HG02840 (cell line): ENCODE measurements at regions not wholly inside any gene's neighbourhood (a gene's known extent, or its start where the extent isn't known, plus 50 kb on each side); places are given as distances from the start of the nearest gene placed in this dataset.
"Not testable (repeated sequence)": the region's sequence is repeated elsewhere in the genome, so short reads cannot be mapped to it uniquely, and the experiment has no call there.

ENCODE experiments used
- ATAC-seq: cut with Tn5 transposase; IDR thresholded peaks from one replicate; pipeline ENCODE4 v1.9.1; 2021; ENCODE audit warnings: mild to moderate bottlenecking, moderate library complexity, moderate number of reproducible peaks; ENCODE audit not compliant: unreplicated experiment, low FRiP score

DNA sequence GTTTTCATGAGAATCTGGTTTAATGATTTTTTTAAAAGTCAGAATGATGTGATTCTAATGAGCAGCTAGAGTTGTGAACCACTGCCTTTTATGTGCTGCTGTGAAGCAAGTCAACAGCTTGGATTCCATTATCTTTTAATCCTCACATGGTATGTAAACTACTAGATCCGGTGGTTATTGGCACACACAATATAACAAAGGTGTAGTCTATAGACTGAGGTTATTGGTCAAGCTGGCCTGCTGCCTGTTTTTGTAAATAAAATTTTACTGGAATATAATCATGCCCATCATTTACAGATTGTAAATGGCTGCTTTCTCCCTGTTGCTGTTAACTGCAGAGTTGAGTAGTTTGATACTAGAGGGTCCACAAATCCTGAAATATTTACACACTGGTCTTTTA lies 103.1 kb downstream of the OTOL1 start:
- no peak for ATAC-seq

DNA sequence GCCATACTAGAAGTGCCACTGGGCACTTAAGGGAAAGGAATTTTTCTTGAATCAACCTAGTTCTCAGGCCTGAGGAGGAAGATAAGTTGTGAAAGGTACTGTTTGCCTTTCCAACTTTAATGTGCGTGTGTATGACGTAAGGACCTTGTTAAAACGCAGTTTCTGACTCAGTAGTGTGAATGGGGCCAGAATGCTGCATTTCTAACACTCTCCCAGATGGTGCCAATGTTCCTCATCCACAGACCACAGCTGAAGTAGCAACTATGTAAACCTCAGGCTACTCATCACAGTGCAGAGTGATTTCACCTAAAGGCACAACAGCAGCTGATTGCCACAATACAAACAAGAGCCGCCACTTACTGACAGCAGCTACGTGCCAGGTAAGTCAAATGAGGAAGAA lies 103.6 kb downstream of the OTOL1 start:
- no peak for ATAC-seq

DNA sequence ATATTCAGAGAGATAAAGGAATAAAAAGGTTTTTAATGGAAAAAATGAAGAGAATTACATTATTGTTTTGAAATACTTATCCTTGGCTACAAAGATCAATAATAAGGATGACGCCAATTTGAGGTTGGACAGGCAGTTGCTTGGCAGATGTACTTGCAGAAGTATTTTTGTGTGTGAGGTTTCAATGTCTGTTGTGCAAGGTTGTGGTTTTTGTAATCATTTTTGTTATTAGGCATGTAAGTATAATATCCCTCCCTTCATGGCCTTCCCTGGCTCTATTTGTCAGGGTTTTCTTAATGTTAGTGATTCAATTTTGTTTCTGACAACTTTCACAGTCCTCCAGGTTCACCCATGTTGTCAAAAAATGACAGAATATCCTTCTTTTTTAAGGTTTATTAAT lies 105.9 kb downstream of the OTOL1 start:
- no peak for ATAC-seq

DNA sequence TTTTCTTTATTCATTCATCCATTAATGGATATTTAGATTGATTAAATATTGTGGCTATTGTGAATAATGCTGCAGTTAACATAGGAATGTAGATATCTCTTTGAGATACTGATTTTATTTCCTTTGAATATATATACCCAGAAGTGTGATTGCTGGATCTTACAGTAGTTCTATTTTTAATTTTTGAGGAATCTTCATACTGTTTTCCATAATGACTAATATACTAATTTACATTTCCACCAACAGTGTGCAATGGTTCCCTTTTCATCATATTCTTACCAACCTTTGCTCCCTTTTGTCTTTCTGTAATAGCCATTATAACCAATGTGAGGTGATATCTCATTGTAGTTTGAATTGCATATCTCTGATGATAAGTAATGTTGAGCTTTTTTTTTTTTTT lies 106.3 kb downstream of the OTOL1 start:
- ATAC-seq, result no peak

DNA sequence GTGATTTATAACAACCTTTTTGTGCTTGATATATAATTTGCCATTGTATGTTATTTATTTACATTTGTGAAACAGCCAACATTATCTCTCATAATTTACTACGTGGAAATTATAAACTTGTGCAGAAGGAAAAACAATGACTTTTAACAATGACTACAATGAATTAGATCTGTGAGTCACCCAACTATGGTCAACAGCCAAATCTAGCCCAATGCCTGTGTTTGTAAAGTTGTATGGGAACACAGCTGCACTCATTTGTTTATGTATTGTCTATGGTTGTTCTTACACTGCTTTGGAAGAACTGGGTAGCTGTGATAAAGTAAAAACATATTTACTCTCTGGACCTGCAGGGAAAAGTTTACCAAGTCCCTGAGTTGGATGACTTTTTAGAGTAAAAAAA lies 110.4 kb downstream of the OTOL1 start:
- no peak for ATAC-seq

DNA sequence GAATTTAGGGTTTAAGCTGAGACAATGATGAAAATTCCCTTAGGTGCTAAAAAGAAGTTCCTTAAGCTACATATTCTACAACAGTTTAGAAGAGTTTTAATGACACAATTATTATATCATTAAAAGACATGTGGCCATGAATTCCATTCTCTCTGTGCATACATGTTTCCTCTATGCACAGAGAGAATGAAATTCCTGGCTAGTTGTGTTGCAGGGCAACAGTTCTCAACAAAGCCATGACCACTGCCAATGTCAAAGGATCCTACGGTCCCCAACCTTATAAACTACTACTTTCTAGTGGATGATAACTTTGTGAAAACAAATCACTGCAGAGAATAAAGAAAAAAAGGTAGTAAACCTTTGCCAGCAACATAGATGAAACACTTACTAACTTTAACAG lies 122.7 kb downstream of the OTOL1 start:
- ATAC-seq, result no peak

DNA sequence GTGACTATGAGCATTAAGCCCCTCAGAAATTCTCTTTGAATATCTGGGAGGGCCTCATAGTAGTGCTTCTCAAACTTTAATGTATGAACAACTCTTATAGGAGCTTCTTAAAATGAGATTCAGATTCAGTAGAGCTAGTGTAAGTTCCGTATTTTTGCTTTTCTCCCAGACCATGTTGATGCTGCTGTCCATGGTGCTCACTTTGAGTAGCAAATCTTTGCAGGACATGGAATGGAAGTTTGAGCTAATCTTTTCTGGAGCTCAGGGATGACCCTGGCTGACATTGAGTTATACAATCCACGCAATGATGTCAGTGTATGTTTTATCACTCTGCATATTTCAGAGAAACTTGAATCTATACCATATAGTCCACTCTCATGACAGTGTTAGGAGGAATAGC lies 134.2 kb downstream of the OTOL1 start:
- ATAC-seq, result no peak

DNA sequence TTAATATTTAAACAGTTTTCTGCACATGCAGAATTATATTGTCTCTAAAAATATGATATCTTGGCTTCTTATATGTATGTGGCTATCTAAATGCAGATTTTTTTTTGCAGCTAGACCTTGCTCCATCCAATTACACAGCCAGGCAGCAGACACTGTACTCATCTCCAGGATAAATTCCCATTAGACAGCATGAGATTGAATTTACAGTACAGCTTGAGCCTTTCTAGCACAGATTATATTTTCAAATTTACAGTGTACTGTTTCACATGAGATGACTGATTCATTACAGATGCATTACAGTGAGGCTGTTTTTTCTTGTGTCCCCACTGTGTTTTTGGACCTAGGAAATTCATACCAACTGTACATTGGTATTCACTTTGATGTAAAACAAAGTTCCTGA lies 134.9 kb downstream of the OTOL1 start:
- ATAC-seq, result no peak

DNA sequence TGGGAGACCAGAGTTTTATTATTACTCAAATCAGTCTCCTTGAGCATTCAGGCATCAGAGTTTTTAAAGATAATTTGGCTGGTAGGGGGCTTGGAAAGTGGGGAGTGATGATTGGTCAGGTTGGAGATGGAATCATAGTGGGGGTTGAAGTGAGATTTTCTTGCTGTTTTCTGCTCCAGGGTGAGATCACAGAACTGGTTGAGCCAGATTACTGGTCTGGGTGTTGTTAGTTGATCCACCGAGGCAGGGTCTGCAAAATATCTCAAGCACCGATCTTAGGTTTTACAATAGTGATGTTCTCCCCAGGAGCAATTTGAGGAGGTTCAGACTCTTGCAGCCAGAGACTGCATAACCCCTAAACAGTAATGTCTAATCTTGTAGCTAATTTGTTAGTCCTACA lies 141.0 kb downstream of the OTOL1 start:
- ATAC-seq, result no peak

DNA sequence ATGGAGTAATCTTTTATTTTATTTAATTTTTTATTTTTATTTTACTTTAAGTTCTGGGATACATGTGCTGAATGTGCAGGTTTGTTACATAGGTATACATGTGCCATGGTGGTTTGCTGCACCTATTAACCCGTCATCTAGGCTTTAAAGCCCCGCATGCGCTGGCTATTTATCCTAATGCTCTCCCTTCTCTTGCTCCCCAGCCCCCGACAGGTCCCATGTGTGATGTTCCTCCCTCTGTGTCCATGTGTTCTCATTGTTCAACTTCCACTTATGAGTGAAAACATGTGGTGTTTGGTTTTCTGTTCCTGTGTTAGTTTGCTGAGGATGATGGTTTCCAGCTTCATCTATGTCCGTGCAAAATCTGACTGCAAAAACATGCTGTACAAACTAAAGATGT lies 142.5 kb downstream of the OTOL1 start:
- ATAC-seq, result not testable (repeated sequence)

DNA sequence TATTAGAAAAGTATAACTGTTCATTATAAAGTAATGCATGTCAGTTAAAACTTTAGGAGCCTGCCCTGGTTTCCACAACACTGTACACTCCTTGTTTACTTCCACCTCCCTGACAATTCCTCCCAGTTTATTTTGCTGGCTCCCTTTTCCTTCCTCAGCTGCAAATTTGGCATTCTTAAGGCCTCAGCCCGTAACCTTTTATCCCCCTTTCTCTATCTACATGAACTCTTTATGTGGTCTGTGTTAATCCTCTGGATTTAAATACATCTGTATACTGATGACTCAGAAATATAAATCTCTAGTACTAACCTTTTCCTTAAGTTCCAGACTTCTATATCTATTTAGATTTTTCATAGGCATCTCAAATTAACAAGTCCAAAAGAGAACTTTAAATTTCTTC lies 143.6 kb downstream of the OTOL1 start:
- no peak for ATAC-seq

DNA sequence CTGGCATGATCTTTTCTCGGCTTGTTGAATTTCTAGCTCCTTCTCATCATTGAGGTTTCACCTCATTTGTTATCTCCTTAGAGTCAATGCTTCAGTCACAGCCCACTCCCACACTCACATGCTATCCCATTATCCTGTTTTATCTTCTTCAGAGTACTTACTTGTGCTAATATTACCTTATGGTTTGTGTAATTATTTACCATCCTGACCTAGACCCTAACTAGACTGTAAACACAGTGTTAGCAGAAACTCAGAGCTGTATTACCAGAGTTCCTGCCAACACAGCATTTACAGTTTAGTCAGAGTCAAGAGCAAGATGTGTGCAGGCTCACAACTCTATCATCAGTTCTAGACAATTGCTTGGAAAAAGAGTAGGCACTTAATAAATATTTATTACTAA lies 144.7 kb downstream of the OTOL1 start:
- ATAC-seq, result no peak

DNA sequence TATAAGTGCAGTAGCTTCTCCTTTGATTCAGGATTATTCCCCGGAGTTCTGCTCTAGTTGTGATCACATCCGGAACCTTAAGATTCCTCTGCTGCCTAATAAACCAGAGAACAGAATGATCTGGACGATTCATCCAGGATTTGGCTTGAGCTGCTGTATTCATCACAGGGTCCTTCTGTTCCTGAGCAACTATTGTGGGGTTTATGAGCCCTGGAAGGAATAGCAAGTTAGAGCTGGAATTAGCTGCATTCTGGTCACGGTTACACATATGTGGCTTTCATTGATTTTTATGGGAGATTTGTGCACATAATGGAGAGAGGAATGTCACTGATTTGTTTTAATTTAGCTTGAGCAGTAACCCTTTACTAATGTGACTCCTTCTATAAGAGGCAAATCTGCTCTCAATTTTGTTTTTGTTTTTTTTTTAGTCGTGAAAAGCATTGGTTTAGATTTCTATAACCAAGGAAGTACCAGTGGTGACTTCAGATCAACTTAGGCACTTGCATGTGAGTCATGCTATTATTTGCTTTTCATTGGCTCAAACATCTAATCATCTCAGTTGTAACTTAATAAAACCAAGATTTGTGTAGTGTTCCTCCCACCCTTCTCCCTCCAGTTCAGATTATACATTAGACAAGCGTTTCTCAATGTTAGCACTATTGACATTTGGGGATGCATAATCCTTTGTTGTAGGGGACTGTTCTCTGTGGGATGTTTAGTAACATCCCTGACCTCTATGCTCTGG lies 148.5 kb downstream of the OTOL1 start:
- ATAC-seq, result no peak

DNA sequence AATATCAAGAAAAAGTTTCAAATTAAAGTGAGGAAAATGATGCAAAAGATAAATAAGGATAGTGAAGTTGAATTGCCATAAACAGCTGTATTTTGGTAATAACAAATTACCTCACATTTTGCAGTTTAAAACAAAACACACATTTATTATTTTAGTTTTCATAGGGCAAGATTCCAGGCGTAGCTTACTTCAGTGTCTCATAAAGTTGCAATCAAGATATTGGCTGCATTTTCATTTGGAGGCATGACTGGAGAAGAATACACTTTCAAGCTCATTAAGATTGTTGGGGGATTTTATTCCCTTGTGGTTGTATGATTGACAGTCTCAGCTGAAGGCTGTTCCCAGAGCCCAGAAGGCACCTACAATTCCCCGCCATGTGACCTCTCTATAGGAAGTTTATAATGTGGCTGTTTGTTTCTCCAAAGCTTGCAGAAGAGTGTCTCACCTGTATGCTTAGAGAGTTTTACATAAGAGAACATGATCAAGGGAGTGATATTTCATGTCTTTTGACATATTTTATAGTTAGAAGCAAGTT lies 151.4 kb downstream of the OTOL1 start:
- no peak for ATAC-seq

DNA sequence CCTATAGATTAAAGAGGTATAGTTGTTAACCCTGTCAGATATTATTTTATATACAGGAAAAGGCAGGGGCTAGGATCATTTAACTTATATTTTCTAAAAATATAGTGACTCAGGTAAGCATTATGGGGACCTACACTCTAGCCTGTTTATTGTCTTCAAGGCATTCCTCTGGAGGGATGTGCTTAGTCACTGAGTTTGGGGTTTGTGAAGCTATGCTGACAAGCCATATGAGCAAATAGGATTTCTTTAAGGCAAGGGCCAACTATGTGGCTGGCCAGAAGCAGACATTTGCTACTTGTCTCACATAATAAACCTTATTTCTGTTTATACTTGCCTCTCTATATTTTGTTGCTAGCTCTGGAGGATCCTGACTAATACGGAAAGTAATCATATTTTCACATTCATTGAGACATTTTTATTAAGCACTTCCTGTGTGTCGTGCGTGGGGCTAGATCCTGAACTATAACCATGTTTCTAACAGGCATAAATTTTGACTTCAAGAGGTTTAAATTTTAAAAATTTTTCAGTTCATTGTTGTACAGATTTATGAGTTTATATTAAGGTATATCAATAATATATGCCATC lies 153.4 kb downstream of the OTOL1 start:
- no peak for ATAC-seq

DNA sequence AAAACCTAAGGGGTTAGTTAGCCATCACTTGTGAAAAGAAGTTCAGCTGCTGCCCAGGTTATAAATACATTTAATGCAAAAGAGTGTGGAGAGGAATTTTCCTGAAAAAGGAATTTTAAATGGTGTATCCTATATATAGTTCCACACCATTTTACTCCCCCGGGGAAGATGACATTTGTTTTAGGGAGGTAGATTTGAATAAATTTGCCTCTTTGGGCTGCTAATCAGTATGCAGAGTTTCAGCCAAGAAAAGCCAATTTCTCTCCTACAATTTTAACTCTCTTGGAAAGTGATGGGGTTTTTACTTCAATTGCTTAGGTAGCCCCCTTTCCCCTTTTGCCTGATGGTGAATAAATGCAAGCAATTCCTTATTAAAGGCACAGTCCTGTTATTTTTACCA lies 161.2 kb downstream of the OTOL1 start:
- ATAC-seq, result no peak

DNA sequence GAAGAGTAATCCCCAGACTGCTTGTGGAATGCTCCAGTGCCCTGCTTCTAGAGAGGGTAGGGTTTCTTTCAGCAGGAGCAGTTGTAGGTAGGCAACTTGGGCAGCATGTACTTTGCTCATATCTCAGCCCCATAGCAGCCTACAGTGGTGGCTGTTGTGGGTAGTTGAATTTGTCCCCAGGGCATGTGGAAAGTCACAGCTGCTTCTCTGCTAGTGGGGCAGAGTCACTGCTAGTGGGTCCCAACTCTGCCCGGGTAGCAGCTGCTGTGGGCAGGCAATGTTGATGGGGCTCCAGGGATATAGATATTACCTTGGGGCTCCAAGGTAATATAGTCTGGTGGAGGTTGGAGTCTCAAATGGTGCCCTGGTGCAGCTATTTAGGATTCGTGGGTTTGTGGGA lies 174.5 kb downstream of the OTOL1 start:
- ATAC-seq, result no peak

DNA sequence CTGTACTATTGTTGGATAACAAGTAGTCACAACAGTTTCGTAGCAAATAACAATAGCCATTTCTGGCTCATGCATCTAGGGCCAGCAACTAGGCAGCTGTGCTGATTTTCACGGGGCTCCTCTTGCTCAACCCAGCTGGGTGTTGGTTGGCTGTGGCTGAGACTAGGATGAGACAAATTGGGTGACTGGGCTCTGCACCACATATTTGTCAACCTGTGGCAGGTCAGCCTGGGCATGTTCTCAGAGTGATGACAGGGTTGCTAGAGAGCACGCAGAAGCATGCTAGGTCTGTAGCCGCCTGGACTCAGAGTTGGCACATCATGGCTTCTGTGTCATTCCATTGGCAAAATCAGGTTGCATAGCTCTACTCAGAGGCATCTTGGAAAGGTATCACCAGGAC lies 175.9 kb downstream of the OTOL1 start:
- no peak for ATAC-seq

DNA sequence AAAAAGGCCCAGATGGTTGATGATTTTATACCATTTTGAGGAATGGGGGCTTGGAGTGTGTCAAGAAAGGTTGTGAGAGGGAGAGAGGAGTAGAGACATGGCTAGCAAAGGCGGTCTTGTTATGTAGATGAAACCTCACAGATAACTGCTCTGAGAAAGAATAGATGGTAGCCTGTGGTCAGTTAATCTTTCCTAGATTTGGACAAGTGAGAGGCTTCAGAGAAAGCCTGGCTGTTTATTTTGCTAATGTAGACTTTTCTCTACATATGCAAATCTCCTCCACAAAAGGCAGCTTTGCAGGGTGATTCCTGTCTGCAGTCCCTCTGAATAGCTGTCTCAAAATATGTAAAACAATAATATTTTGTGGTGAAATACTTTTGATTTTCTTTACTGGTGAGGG lies 177.3 kb downstream of the OTOL1 start:
- no peak for ATAC-seq

DNA sequence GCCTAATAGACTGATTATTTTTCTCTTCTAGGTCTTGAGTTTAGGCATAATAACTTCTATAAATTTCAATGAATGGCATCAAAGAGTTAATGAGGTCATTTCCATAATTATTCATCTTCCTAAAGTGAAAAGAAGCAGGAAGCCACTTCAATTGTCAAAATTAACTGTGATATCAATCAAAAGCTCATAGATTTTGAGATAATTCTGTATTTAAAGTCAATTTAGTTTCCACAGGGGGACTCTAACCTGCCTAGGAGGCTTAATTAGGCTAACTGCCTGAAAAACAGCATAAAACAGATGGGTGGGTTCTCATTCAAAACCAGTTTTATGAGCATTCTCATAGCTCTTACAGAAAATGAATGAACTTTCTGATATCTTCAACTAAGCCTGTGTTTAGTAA lies 177.8 kb downstream of the OTOL1 start:
- no peak for ATAC-seq

DNA sequence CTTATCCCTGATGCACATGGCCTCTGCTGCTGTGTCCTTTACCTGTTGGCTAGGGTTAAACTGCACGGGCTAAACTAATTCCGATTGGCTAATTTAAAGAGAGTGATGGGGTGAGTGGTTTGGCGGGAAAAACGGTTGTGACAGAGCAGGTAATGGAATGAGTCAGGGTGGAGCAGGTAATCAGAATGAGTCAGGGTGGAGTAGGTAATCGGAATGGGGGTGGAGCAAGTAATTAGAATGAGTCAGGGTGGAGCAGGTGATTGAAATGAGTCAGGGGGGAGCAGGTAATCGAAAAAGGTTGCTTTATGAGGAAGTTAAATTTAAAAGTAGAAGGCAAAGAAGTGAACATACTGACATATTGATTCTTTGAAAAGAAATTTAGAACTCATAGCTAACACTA lies 185.2 kb downstream of the OTOL1 start:
- not testable (repeated sequence) for ATAC-seq

DNA sequence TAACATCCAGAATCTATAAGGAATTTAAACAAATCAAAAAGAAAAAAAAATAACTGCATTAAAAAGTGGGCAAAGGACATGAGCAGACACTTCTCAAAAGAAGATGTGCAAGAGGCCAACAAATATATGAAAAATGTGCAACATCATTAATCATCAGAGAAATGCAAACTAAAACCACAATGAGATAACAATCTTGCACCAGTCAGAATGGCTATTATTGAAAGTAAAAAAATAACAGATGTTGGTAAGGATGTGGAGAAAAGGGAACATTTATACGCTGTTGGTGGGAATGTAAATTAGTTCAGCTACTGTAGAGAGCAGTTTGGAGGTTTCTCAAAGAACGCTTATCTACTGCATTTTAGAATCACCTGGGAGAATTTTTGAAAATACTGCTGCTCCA lies 186.1 kb downstream of the OTOL1 start:
- ATAC-seq, result no peak
